Endodermal cell (in vitro differentiated cells): ENCODE measurements at regions not wholly inside any gene's neighbourhood (a gene's known extent, or its start where the extent isn't known, plus 50 kb on each side); places are given as distances from the start of the nearest gene placed in this dataset.

Source experiments
- DNase-seq: peaks from one replicate; pipeline ENCODE4 v3.0.0-alpha.2; 2017
- H3K27ac ChIP-seq: 2 replicates; pipeline ENCODE4 v1.5.1; 2013; ENCODE audit warnings: mild to moderate bottlenecking, low read depth, low read length, moderate library complexity
- H3K27me3 ChIP-seq: 2 replicates; pipeline ENCODE4 v1.6.1; 2013; ENCODE audit warnings: mild to moderate bottlenecking, low read length, moderate library complexity; ENCODE audit not compliant: insufficient read depth, control insufficient read depth, poor library complexity, severe bottlenecking
- H3K36me3 ChIP-seq: 2 replicates; pipeline ENCODE4 v1.7.0; 2013; ENCODE audit warnings: mild to moderate bottlenecking, low read length, moderate library complexity; ENCODE audit not compliant: control insufficient read depth, insufficient read depth
- H3K4me1 ChIP-seq: one replicate; pipeline ENCODE4 v1.7.0; 2013; ENCODE audit warnings: low read length; ENCODE audit not compliant: control insufficient read depth, insufficient read depth
- H3K4me3 ChIP-seq: 2 replicates; pipeline ENCODE4 v1.5.1; 2013; ENCODE audit warnings: mild to moderate bottlenecking, low read length, moderate library complexity
- H3K9ac ChIP-seq: 2 replicates; pipeline ENCODE4 v1.6.1; 2013; ENCODE audit warnings: mild to moderate bottlenecking, low read length, moderate library complexity; ENCODE audit not compliant: poor library complexity, severe bottlenecking; ENCODE audit errors: extremely low read depth
- H3K9me3 ChIP-seq: 2 replicates; pipeline ENCODE4 v1.6.1; 2013; ENCODE audit warnings: mild to moderate bottlenecking, low read length, moderate library complexity; ENCODE audit not compliant: control insufficient read depth
- H3K27ac Mint-ChIP-seq: 2 replicates; pipeline ENCODE4 v1.8.0; 2020; ENCODE audit warnings: mixed read lengths
- H3K27me3 Mint-ChIP-seq: 2 replicates; pipeline ENCODE4 v1.8.0; 2021; ENCODE audit warnings: mild to moderate bottlenecking, mixed read lengths; ENCODE audit not compliant: insufficient read depth
- H3K36me3 Mint-ChIP-seq: 2 replicates; pipeline ENCODE4 v1.8.0; 2020; ENCODE audit warnings: low read depth, mixed read lengths
- H3K4me1 Mint-ChIP-seq: 2 replicates; pipeline ENCODE4 v1.8.0; 2020; ENCODE audit warnings: mixed read lengths
- H3K4me3 Mint-ChIP-seq: 2 replicates; pipeline ENCODE4 v1.8.0; 2020; ENCODE audit warnings: mild to moderate bottlenecking, moderate library complexity, mixed read lengths
- H3K9me3 Mint-ChIP-seq: 2 replicates; pipeline ENCODE4 v1.8.0; 2020; ENCODE audit warnings: mild to moderate bottlenecking, mixed read lengths
- CTCF ChIP-seq: fragments of 200-600 bp; sonication (generic); conservative IDR thresholded peaks from 2 replicates; pipeline ENCODE4 v1.5.0; 2021; ENCODE audit warnings: antibody characterized with exemption, mild to moderate bottlenecking
- WGBS, 2 experiments: methylation state at CpG; one replicate each; pipeline versions ENCODE4 v1.1.5 to v1.1.7; 2013; ENCODE audit warnings: missing lambda C conversion rate in 2 of 2, mixed read lengths in 1 of 2; ENCODE audit not compliant: insufficient coverage in 1 of 2, insufficient read length in 1 of 2; 5-methylcytosine and 5-hydroxymethylcytosine counted together

- no peaks in the 10 kb centered on the region for H3K36me3 ChIP-seq
- H3K9ac ChIP-seq: no peak overlapping the region
- H3K4me1 Mint-ChIP-seq: peaks cover 12% of the 10 kb centered on the region
- H3K9me3 Mint-ChIP-seq: peaks cover 37% of the 10 kb centered on the region
- 87% methylated on average over 7 to 11 of the region's 11 CpGs for WGBS, 2 experiments
- no peaks in the 10 kb centered on the region for H3K27me3 Mint-ChIP-seq
- no peak overlapping the region for H3K27ac Mint-ChIP-seq
- no peak for TF ChIP-seq CTCF
- no peak for DNase-seq
- H3K36me3 Mint-ChIP-seq: no peaks in the 10 kb centered on the region
- H3K4me3 ChIP-seq: no peak overlapping the region
- H3K4me3 Mint-ChIP-seq: no peak overlapping the region
- no peak overlapping the region for H3K27ac ChIP-seq
- no peaks in the 10 kb centered on the region for H3K4me1 ChIP-seq
- H3K9me3 ChIP-seq: peaks cover 14% of the 10 kb centered on the region
- H3K27me3 ChIP-seq: no peaks in the 10 kb centered on the region
Observed at GRCh38 chr22:47994601-47995263, 1232.3 kb downstream of the TBC1D22A start.

GRCh38 chr22:47994045-47994444 lies 1231.6 kb downstream of the TBC1D22A start:
- Histone ChIP-seq H3K27ac (no peak overlapping the region), H3K27me3 (no peaks in the 10 kb centered on the region), H3K9ac (no peak overlapping the region), H3K4me1 (no peaks in the 10 kb centered on the region), H3K9me3 (peaks cover 21% of the 10 kb centered on the region), H3K36me3 (no peaks in the 10 kb centered on the region), H3K4me3 (no peak overlapping the region)
- H3K9me3 Mint-ChIP-seq: peaks cover 42% of the 10 kb centered on the region
- peaks cover 12% of the 10 kb centered on the region for H3K4me1 Mint-ChIP-seq
- H3K27me3 Mint-ChIP-seq: no peaks in the 10 kb centered on the region
- DNase-seq: peak; percentile 51
- no peak for TF ChIP-seq CTCF
- H3K27ac Mint-ChIP-seq: peak overlapping the region; percentile 6
- WGBS, 2 experiments: 51% methylated on average over 3 of the region's 3 CpGs; no CpG with 5 or more reads in 1 of the 2 experiments
- no peak overlapping the region for H3K4me3 Mint-ChIP-seq
- no peaks in the 10 kb centered on the region for H3K36me3 Mint-ChIP-seq

- peaks cover 59% of the 10 kb centered on the region for H3K9me3 Mint-ChIP-seq
- no peak for TF ChIP-seq CTCF
Observed at GRCh38 chr22:47990481-47990880, 1228.0 kb downstream of the TBC1D22A start.

More at GRCh38 chr22:47990481-47990880, 1228.0 kb downstream of the TBC1D22A start:
- Histone ChIP-seq H3K4me1 (no peaks in the 10 kb centered on the region), H3K9ac (no peak overlapping the region), H3K9me3 (peaks cover 48% of the 10 kb centered on the region), H3K36me3 (no peaks in the 10 kb centered on the region), H3K27ac (no peak overlapping the region), H3K27me3 (no peaks in the 10 kb centered on the region), H3K4me3 (no peak overlapping the region)
- Mint-ChIP-seq H3K27ac (no peak overlapping the region), H3K36me3 (no peaks in the 10 kb centered on the region), H3K4me3 (no peak overlapping the region), H3K4me1 (peaks cover 4% of the 10 kb centered on the region), H3K27me3 (no peaks in the 10 kb centered on the region)
- no peak for DNase-seq
- WGBS, 2 experiments: 50 to 71% methylated on average over 3 of the region's 3 CpGs
